GM18519 (cell line): ENCODE measurements at regions not wholly inside any gene's neighbourhood (a gene's known extent, or its start where the extent isn't known, plus 50 kb on each side); places are given as distances from the start of the nearest gene placed in this dataset.
"Not testable (repeated sequence)": the region's sequence is repeated elsewhere in the genome, so short reads cannot be mapped to it uniquely, and the experiment has no call there.

Experiments used
- ATAC-seq: cut with Tn5 transposase; IDR thresholded peaks from one replicate; pipeline ENCODE4 v1.9.1; 2021; ENCODE audit warnings: mild to moderate bottlenecking, moderate library complexity; ENCODE audit not compliant: unreplicated experiment, low FRiP score

GRCh38 chr13:87972568-87972967 is 301.4 kb downstream of the SLITRK5 start:
- ATAC-seq = no peak

- no peak for ATAC-seq
Measured at GRCh38 chr13:87975035-87975434, 303.9 kb downstream of the SLITRK5 start.

GRCh38 chr13:87976650-87977049 is 305.5 kb downstream of the SLITRK5 start:
- not testable (repeated sequence) for ATAC-seq

DNA sequence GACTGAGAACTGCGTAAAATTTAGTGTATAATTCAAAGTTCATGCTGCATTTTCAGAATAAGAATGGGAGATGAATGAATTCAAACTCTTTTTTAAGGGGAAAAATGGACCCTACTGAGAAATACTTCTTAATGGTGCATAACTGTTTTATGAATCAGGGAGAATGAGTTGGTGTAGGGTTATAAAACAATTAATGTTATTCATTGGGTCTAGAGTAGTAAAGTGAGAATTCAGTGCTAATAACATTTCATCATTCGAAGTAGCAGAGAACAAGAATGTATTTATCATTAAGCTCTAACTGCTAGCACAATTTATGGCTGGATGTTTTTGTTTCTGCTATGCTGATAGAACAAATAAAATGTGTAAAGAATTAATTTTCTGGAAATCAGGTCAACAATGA is 310.2 kb downstream of the SLITRK5 start:
- no peak for ATAC-seq

DNA sequence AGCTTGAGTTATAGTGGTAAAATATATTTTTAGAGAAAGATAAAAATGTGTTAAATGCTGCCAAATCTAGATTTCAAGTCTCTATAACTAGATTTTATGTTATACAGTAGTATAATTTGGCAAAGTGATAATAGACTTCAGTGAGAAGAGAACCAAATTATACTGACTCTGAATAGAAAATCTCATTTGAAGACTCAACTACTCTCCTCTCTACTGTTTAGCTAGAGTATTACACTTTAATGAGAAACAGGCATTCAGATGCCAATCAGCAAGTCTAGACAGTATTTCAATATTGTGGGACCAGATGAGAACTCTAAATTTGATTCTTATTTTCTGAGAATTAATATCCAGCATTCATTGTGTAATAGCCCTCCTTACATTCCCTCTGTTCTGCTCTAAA is 311.2 kb downstream of the SLITRK5 start:
- no peak for ATAC-seq

- ATAC-seq = no peak
Measured at GRCh38 chr13:87986639-87987250, 315.6 kb downstream of the SLITRK5 start.

- no peak for ATAC-seq
Measured at GRCh38 chr13:87998081-87998480, 326.9 kb downstream of the SLITRK5 start.

DNA sequence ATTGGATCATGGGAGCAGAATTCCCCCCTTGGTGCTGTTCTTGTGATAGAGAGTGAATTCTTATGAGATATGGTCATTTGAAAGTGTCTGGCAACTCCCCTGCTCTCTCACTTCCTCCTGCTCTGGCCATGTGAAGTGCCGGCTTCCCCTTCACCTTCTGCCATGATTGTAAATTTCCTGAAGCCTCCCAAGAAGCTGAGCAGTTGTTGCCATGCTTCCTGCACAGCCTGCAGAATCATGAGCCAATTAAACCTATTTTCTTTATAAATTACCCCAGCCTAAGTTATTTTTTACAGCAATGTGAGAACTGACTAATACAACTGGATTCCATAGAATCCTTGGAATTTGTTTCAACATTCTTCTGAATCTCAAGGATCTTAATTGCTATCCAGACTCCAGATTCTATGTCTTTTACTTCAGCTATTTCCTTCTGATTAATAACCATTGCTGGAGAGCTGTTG is 328.1 kb downstream of the SLITRK5 start:
- no peak for ATAC-seq

- ATAC-seq = no peak
Measured at GRCh38 chr13:87999788-88000187, 328.6 kb downstream of the SLITRK5 start.

DNA sequence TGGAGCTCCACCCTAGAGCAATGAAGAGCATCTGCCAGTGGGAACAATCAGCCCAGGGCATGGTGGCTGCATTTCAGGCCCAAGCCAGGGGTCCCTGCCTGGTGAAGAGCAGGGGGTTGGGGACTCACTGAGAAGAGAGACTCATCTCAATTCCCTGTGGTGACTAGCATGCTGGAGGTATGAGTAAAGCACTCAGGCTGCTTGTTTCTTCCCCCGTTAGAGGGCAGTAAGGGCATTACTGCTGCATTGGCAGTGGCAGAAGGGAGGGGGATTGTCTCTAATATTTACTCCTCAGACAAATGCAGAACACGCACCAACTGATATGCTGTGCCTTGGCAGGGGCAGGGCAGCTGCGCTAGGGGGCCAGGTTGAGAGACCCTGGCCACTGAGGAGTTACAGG is 329.1 kb downstream of the SLITRK5 start:
- no peak for ATAC-seq

- no peak for ATAC-seq
Measured at GRCh38 chr13:88000787-88001186, 329.6 kb downstream of the SLITRK5 start.

DNA sequence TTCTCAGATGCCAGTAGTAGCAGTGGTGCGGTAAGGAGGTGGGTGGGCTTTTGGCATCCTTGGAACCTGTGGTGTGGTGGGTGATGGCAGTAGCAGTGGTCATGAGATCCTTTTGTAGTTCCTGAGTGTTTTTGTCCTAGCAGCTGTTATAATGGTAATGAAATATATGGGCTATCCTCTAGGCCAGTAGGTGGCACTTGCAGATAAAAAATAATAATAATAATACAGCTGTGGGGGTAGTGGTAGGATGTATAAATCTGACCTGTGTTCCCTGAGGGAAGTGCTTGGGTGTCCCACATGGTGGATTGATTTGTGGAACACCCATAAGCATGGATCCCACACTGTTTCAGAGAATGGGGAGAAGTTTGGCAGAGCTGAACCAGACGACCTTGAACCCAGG is 334.0 kb downstream of the SLITRK5 start:
- ATAC-seq = no peak

DNA sequence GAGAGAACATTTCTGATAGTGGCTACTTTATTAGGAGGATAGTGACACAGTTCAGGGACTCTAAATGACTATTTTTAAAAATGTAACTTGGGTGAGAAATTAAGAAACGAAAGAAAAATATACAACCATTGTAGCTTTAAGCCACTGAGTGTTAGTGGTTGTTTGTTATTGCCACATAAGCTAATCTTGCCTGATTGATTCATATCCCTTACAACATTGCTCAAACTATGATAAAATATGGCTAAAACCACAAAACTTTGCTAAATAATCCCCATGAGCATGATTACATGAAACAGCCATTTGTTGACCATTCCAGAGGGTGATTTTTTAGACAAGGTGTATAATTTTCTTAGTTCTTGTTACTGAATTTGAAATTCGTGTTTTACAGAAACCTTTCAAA is 343.4 kb downstream of the SLITRK5 start:
- ATAC-seq = no peak

DNA sequence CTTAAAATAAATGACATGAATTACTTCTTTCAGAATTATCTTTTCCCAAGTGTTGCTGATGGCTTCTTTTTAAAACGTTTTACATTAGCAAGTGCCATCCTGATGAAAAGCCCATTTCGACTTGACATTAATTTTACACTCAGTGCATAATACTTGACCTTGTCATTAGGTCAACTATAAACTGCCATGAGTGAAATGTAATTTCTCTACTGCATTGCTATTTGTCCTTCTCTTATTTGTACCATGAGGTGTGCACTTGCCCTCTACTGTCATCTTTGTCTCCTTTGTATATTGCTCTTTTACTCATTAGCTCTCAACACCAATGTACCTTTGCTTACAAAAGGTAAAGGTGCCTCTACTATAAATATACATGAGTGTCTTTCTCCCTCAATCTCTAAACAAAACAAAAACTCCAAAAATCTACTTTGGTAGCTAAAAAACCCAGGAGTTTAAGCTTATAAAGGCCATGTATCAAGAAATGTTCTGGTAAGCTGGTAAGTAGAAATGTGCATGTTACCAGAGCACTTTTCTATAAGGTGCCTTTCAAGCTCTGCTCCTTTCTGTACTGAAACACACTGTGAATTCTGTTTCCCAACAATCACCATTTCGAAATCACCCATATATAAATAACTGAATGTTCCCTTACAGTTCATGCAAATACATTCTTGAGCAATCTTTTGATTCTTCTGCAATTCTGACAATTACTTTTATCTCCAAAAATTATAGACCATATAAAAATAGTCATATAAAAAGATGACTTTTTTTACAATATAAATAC is 351.4 kb downstream of the SLITRK5 start:
- no peak for ATAC-seq

GRCh38 chr13:88026241-88026640 is 355.1 kb downstream of the SLITRK5 start:
- no peak for ATAC-seq

DNA sequence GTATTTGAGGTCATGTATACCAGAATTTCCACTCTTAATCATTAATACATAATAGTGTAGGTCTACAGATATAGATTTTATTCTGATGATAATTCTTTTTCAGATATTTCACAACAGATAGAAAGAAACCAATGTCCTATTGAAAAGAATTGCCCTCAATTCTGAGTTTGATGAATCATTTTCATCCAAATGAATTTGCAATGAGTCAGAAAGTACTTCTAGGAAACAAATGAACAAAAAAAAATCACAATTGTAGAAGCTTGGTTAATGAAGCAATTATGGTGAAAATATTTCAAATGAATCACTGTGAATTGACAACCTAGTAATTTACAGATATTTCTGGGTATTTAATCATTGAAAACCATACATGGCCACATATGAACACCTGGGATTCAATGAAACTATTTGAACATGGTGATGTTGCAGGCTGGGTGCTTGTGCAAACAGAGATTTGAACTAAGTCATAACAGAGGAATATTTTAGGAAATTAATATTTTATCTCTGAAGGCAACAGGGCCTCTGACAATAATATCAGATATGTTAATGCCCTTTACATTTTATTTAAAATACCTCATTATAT is 360.9 kb downstream of the SLITRK5 start:
- no peak for ATAC-seq

- not testable (repeated sequence) for ATAC-seq
Measured at GRCh38 chr13:88036205-88036604, 365.0 kb downstream of the SLITRK5 start.

- no peak for ATAC-seq
Measured at GRCh38 chr13:88042489-88042888, 371.3 kb downstream of the SLITRK5 start.

DNA sequence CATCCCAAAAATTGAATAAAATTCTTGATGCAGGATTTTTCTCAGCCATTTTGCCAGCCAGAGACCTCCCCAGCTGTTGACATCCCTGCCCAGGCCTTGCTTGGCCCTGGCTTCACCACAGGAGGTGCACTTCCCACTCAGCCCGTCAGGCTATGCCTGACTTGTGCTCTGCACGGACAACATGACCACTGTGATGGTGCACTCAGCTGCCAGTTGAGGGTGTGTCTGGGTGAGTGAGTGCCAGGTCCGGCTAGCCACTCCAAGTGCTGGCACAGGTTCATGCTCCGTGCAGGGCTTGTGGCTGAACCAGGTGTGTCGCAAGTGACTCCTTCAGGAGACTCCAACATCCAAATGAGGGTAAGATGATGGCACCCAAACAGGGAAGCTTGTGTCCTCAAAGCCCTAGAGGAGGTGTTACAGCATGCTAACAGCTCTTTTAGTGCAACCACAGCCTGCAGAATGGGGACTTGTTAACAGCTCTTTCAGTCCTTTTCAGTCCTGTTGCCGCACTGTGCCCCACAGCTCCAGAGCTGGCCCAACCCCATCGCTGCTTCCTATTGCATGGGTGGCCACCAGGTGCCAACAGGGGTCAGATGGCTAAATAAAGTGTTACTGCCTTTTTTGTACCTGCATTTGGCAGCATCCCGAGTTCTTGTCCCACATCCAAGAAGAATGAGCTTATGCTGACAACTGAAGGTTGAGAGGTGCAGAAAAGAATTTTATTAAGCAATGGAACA is 380.7 kb downstream of the SLITRK5 start:
- ATAC-seq = no peak

GRCh38 chr13:88063741-88064140 is 392.6 kb downstream of the SLITRK5 start:
- ATAC-seq = no peak

- no peak for ATAC-seq
Measured at GRCh38 chr13:88066847-88067246, 395.7 kb downstream of the SLITRK5 start.
